Tibial nerve (tissue), 4 donors: ENCODE measurements at regions not wholly inside any gene's neighbourhood (a gene's known extent, or its start where the extent isn't known, plus 50 kb on each side); places are given as distances from the start of the nearest gene placed in this dataset.

ENCODE experiments used
- DNase-seq, 2 donors: peaks; one replicate each; pipeline ENCODE4 v3.0.0-alpha.2; 2019; ENCODE audit warnings: low spot score in 2 of 2
- H3K27ac ChIP-seq, 4 donors: fragments of 200-600 bp; sonication (generic) in 3 of 4; one replicate each; pipeline ENCODE4 v1.5.1; 2017 to 2019; ENCODE audit warnings: mild to moderate bottlenecking in 1 of 4
- H3K27me3 ChIP-seq, 2 donors: fragments of 200-600 bp; sonication (generic) in 1 of 2; one replicate each; pipeline versions ENCODE4 v1.5.1 to v1.6.0; 2017 to 2019
- H3K36me3 ChIP-seq, 3 donors: fragments of 200-600 bp; sonication (generic); one replicate each; pipeline ENCODE4 v1.5.1; 2018 to 2019
- H3K4me1 ChIP-seq, 4 donors: fragments of 200-600 bp; sonication (generic) in 3 of 4; one replicate each; pipeline ENCODE4 v1.5.1; 2017 to 2019
- H3K4me3 ChIP-seq, 4 donors: fragments of 200-600 bp; sonication (generic) in 3 of 4; one replicate each; pipeline ENCODE4 v1.5.1; 2017 to 2019; ENCODE audit warnings: mild to moderate bottlenecking in 1 of 4, moderate library complexity in 1 of 4
- H3K9me3 ChIP-seq, 4 donors: fragments of 200-600 bp; sonication (generic) in 3 of 4; one replicate each; pipeline ENCODE4 v1.5.1; 2017 to 2019
- CTCF ChIP-seq, 5 experiments: fragments of 200-600 bp in 3 of 5; fragments of 450-650 bp in 2 of 5; sonication (generic) in 3 of 5; IDR thresholded peaks; one replicate each; pipeline ENCODE4 v1.5.1; 2016 to 2019; ENCODE audit warnings: antibody characterized with exemption in 5 of 5, mild to moderate bottlenecking in 3 of 5, moderate library complexity in 2 of 5
- EP300 ChIP-seq, 2 donors: sonication (generic); formaldehyde crosslinking; IDR thresholded peaks; one replicate each; pipeline ENCODE4 v1.6.1; 2017; ENCODE audit warnings: antibody characterized with exemption in 2 of 2, mild to moderate bottlenecking in 1 of 2
- POLR2A ChIP-seq, 2 donors: fragments of 450-650 bp; IDR thresholded peaks; one replicate each; pipeline ENCODE4 v1.6.1; 2017; ENCODE audit warnings: antibody characterized with exemption in 2 of 2, mild to moderate bottlenecking in 2 of 2, moderate library complexity in 2 of 2
- WGBS, 2 donors: methylation state at CpG; one replicate each; pipeline ENCODE4 v1.1.5; 2018; 5-methylcytosine and 5-hydroxymethylcytosine counted together

DNA sequence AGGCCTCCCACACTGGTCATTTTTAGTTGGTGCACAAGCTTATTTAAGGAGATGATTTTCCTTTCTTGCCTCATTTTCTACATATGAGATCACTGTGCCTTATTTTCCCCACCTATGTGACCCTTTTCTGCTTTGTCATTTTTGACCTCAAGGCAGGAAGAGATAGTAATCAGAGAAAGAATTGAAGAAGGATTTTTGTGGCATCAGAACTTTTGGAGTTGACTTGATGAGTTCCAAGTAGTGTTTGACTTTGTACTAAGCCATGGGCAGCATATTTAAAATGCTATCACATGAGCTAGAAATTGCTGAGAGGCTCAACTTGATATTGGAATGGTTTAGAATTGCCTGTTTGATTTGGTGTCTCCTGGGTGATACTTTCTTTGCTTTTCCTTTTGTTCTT is 440.8 kb downstream of the AEBP2 start:
- TF ChIP-seq CTCF (IDR thresholded peaks at IDR 0.05) (no peak), POLR2A (IDR thresholded peaks at IDR 0.05) (no peak), EP300 (IDR thresholded peaks at IDR 0.05) (no peak)
- no peaks in the 10 kb centered on the region for H3K9me3 ChIP-seq
- no peaks in the 10 kb centered on the region for H3K36me3 ChIP-seq
- H3K27me3 ChIP-seq, result no peaks in the 10 kb centered on the region
- DNase-seq, result no peak
- H3K27ac ChIP-seq, result no peak overlapping the region
- H3K4me1 ChIP-seq, result peaks cover 0 to 9% (median 0%) of the 10 kb centered on the region in 4 donors
- H3K4me3 ChIP-seq, result no peak overlapping the region

GRCh38 chr12:19880721-19881120 is 441.4 kb downstream of the AEBP2 start:
- no peak overlapping the region for H3K27ac ChIP-seq
- H3K9me3 ChIP-seq, result no peaks in the 10 kb centered on the region
- no peaks in the 10 kb centered on the region for H3K27me3 ChIP-seq
- no peak for TF ChIP-seq EP300 (IDR thresholded peaks at IDR 0.05)
- TF ChIP-seq CTCF (IDR thresholded peaks at IDR 0.05), result no peak
- no peak for TF ChIP-seq POLR2A (IDR thresholded peaks at IDR 0.05)
- no peaks in the 10 kb centered on the region for H3K36me3 ChIP-seq
- peaks cover 0 to 11% (median 0%) of the 10 kb centered on the region in 4 donors for H3K4me1 ChIP-seq
- H3K4me3 ChIP-seq, result no peak overlapping the region
- no peak for DNase-seq

GRCh38 chr12:19882346-19882745 is 443.1 kb downstream of the AEBP2 start:
- Histone ChIP-seq H3K4me1 (peaks cover 0 to 12% (median 0%) of the 10 kb centered on the region in 4 donors), H3K4me3 (no peak overlapping the region), H3K27ac (no peak overlapping the region)

GRCh38 chr12:19884021-19884492 is 444.8 kb downstream of the AEBP2 start:
- Histone ChIP-seq H3K4me3 (no peak overlapping the region), H3K27me3 (no peaks in the 10 kb centered on the region), H3K4me1 (peaks cover 0 to 12% (median 0%) of the 10 kb centered on the region in 4 donors), H3K9me3 (no peaks in the 10 kb centered on the region), H3K27ac (no peak overlapping the region), H3K36me3 (no peaks in the 10 kb centered on the region)
- WGBS, 2 donors, result 53 to 58% methylated on average over 3 of the region's 3 CpGs
- DNase-seq, result no peak
- TF ChIP-seq POLR2A (IDR thresholded peaks at IDR 0.05), result no peak
- no peak for TF ChIP-seq EP300 (IDR thresholded peaks at IDR 0.05)
- TF ChIP-seq CTCF (IDR thresholded peaks at IDR 0.05), result no peak

More at GRCh38 chr12:19882346-19882745, 443.1 kb downstream of the AEBP2 start:
- H3K9me3 ChIP-seq, result no peaks in the 10 kb centered on the region
- 60% methylated on average over 3 of the region's 3 CpGs for WGBS, 2 donors
- no peaks in the 10 kb centered on the region for H3K36me3 ChIP-seq
- TF ChIP-seq EP300 (IDR thresholded peaks at IDR 0.05) (no peak), CTCF (IDR thresholded peaks at IDR 0.05) (no peak), POLR2A (IDR thresholded peaks at IDR 0.05) (no peak)
- DNase-seq, result no peak
- H3K27me3 ChIP-seq, result no peaks in the 10 kb centered on the region

- no peaks in the 10 kb centered on the region for H3K9me3 ChIP-seq
- TF ChIP-seq POLR2A (IDR thresholded peaks at IDR 0.05) (no peak), CTCF (IDR thresholded peaks at IDR 0.05) (no peak), EP300 (IDR thresholded peaks at IDR 0.05) (no peak)
- H3K4me1 ChIP-seq, result peaks cover 0 to 12% (median 0%) of the 10 kb centered on the region in 4 donors
- H3K36me3 ChIP-seq, result no peaks in the 10 kb centered on the region
- WGBS, 2 donors, result 74 to 76% methylated on average over 8 of the region's 8 CpGs
- H3K27ac ChIP-seq, result no peak overlapping the region
- no peaks in the 10 kb centered on the region for H3K27me3 ChIP-seq
- no peak overlapping the region for H3K4me3 ChIP-seq
- DNase-seq, result no peak
Observed at GRCh38 chr12:19885093-19885812, 446.0 kb downstream of the AEBP2 start.
